IMR-90 (cell line): ENCODE measurements at regions not wholly inside any gene's neighbourhood (a gene's known extent, or its start where the extent isn't known, plus 50 kb on each side); places are given as distances from the start of the nearest gene placed in this dataset.

Experiments
- ATAC-seq: fragments of 200-7000 bp; cut with Tn5 transposase; 2 replicates; pipeline ENCODE4 v1.9.1; 2020; ENCODE audit warnings: low read depth, mild to moderate bottlenecking, moderate library complexity
- BruUV-seq: library from RNA; stranded (reverse); fragments of 400-500 nt; replicated peaks from 2 replicates; lab custom pipeline; 2021; lab: Mats Ljungman, UMichigan
- CTCF ChIA-PET: fragments of 300-600 bp; formaldehyde crosslinking; extraction: SDS; loops from one replicate; lab custom pipeline; 2021; ENCODE audit warnings: antibody characterized with exemption; lab: Yijun Ruan, JAX
- POLR2A ChIA-PET: fragments of 300-600 bp; sonication (Branson Sonifier 250); formaldehyde crosslinking; loops from one replicate; lab custom pipeline; 2022; ENCODE audit warnings: antibody characterized with exemption; ENCODE audit not compliant: unreplicated experiment; lab: Charles Lee
- DNase-seq: peaks from one replicate; pipeline ENCODE4 v3.0.0; 2013
- H2AFZ ChIP-seq: replicated peaks from 2 replicates; pipeline ENCODE3; 2013; ENCODE audit warnings: low read length, mild to moderate bottlenecking; ENCODE audit not compliant: poor library complexity
- H2AK5ac ChIP-seq: 2 replicates; pipeline ENCODE4 v1.6.1; 2013; ENCODE audit warnings: low read depth, low read length, inconsistent platforms
- H2AK9ac ChIP-seq: replicated peaks from 2 replicates; pipeline ENCODE3; 2013; ENCODE audit warnings: mild to moderate bottlenecking, low read depth, low read length, moderate library complexity; ENCODE audit not compliant: poor library complexity
- H2BK120ac ChIP-seq: 2 replicates; pipeline ENCODE4 v1.6.1; 2013; ENCODE audit warnings: low read depth, low read length, inconsistent platforms
- H2BK15ac ChIP-seq: 3 replicates; pipeline ENCODE4 v1.6.1; 2013; ENCODE audit warnings: low read depth, low read length, inconsistent platforms
- H2BK20ac ChIP-seq: 2 replicates; pipeline ENCODE4 v1.6.1; 2013; ENCODE audit warnings: low read depth, mild to moderate bottlenecking, inconsistent platforms, low read length, moderate library complexity
- H2BK5ac ChIP-seq: 2 replicates; pipeline ENCODE4 v1.6.1; 2013; ENCODE audit warnings: mild to moderate bottlenecking, low read depth, low read length, inconsistent platforms; ENCODE audit not compliant: poor library complexity, severe bottlenecking
- H3K14ac ChIP-seq: replicated peaks from 2 replicates; pipeline ENCODE4 v1.6.1; 2013; ENCODE audit warnings: low read depth, low read length, inconsistent platforms
- H3K18ac ChIP-seq: 2 replicates; pipeline ENCODE4 v1.6.1; 2013; ENCODE audit warnings: low read depth, low read length, control low read depth
- H3K23ac ChIP-seq: 2 replicates; pipeline ENCODE4 v1.6.1; 2013; ENCODE audit warnings: low read depth, low read length, inconsistent platforms
- H3K27ac ChIP-seq: 2 replicates; pipeline ENCODE4 v1.5.1; 2013; ENCODE audit warnings: mild to moderate bottlenecking, control low read depth, low read length; ENCODE audit not compliant: insufficient read depth
- H3K27me3 ChIP-seq: 2 replicates; pipeline ENCODE4 v1.6.1; 2013; ENCODE audit warnings: low read length; ENCODE audit not compliant: control insufficient read depth, insufficient read depth
- H3K36me3 ChIP-seq: 2 replicates; pipeline ENCODE4 v1.6.1; 2013; ENCODE audit warnings: low read length, mixed read lengths; ENCODE audit not compliant: control insufficient read depth, insufficient read depth
- H3K4ac ChIP-seq: 2 replicates; pipeline ENCODE4 v1.6.1; 2013; ENCODE audit warnings: low read depth, low read length, inconsistent platforms
- H3K4me1 ChIP-seq: 2 replicates; pipeline ENCODE4 v1.6.1; 2013; ENCODE audit warnings: low read length, mixed read lengths; ENCODE audit not compliant: control insufficient read depth, insufficient read depth
- H3K4me2 ChIP-seq: 2 replicates; pipeline ENCODE4 v1.6.1; 2013; ENCODE audit warnings: low read depth, mild to moderate bottlenecking, control low read depth, low read length, moderate library complexity
- H3K4me3 ChIP-seq: 2 replicates; pipeline ENCODE4 v1.5.1; 2013; ENCODE audit warnings: low read depth, mild to moderate bottlenecking, control low read depth, low read length, moderate library complexity; ENCODE audit not compliant: insufficient read depth
- H3K56ac ChIP-seq: 2 replicates; pipeline ENCODE4 v1.6.1; 2013; ENCODE audit warnings: low read length, inconsistent platforms; ENCODE audit not compliant: insufficient read depth; ENCODE audit errors: extremely low read depth
- H3K79me1 ChIP-seq, 2 experiments: 2 replicates each; pipeline ENCODE4 v1.6.1; 2013; ENCODE audit warnings: low read length in 2 of 2, inconsistent platforms in 1 of 2, low read depth in 1 of 2
- H3K9ac ChIP-seq: 2 replicates; pipeline ENCODE4 v1.6.1; 2013; ENCODE audit warnings: low read depth, low read length, control low read depth
- H3K9me1 ChIP-seq: 2 replicates; pipeline ENCODE4 v1.6.1; 2013; ENCODE audit warnings: low read length, inconsistent platforms; ENCODE audit not compliant: insufficient read depth
- H3K9me3 ChIP-seq: 2 replicates; pipeline ENCODE4 v1.6.1; 2013; ENCODE audit warnings: low read length; ENCODE audit not compliant: control insufficient read depth, insufficient read depth
- H4K20me1 ChIP-seq: 2 replicates; pipeline ENCODE4 v1.6.1; 2013; ENCODE audit warnings: low read length, inconsistent platforms; ENCODE audit not compliant: insufficient read depth
- H4K5ac ChIP-seq: 2 replicates; pipeline ENCODE4 v1.6.1; 2013; ENCODE audit warnings: mild to moderate bottlenecking, low read depth, low read length, control low read depth
- H4K8ac ChIP-seq, 2 experiments: 2 replicates each; pipeline ENCODE4 v1.6.1; 2013; ENCODE audit warnings: low read depth in 2 of 2, low read length in 2 of 2, control low read depth in 1 of 2, inconsistent platforms in 1 of 2
- H4K91ac ChIP-seq: 2 replicates; pipeline ENCODE4 v1.6.1; 2013; ENCODE audit warnings: low read depth, low read length, inconsistent platforms; ENCODE audit not compliant: insufficient read depth
- CHD1 ChIP-seq: IDR thresholded peaks from 2 replicates; pipeline ENCODE4 v1.6.1; 2012; ENCODE audit warnings: low read depth, low read length, improper control_type of control experiment
- FOS ChIP-seq: fragments of 150-350 bp; IDR thresholded peaks from 2 replicates; pipeline ENCODE4 v1.6.1; 2016; ENCODE audit warnings: low read depth, low read length
- MAFK ChIP-seq: IDR thresholded peaks from 2 replicates; pipeline ENCODE4 v1.6.1; 2012; ENCODE audit warnings: low read depth, low read length, improper control_type of control experiment
- MAZ ChIP-seq: IDR thresholded peaks from 2 replicates; pipeline ENCODE4 v1.6.1; 2012; ENCODE audit warnings: low read depth, mild to moderate bottlenecking, low read length, improper control_type of control experiment, moderate library complexity, borderline replicate concordance
- POLR2A ChIP-seq: IDR thresholded peaks from 2 replicates; pipeline ENCODE4 v1.6.1; 2012; ENCODE audit warnings: mild to moderate bottlenecking, low read depth, low read length
- RAD21 ChIP-seq: IDR thresholded peaks from 2 replicates; pipeline ENCODE4 v1.6.1; 2012; ENCODE audit warnings: low read length, improper control_type of control experiment
- RCOR1 ChIP-seq: IDR thresholded peaks from 2 replicates; pipeline ENCODE4 v1.6.1; 2012; ENCODE audit warnings: mild to moderate bottlenecking, low read length, improper control_type of control experiment; ENCODE audit not compliant: insufficient replicate concordance
- RFX5 ChIP-seq: IDR thresholded peaks from 2 replicates; pipeline ENCODE4 v1.8.0; 2012; ENCODE audit warnings: low read depth, mild to moderate bottlenecking, low read length, moderate library complexity
- SMC3 ChIP-seq: fragments of 150-350 bp; IDR thresholded peaks from 2 replicates; pipeline ENCODE4 v1.6.1; 2016; ENCODE audit warnings: low read depth, mild to moderate bottlenecking, antibody characterized with exemption, low read length, moderate library complexity
- WGBS, 2 experiments: methylation state at CpG; one replicate each; pipeline versions ENCODE4 v1.1.5 to v1.1.7; 2013; ENCODE audit warnings: missing lambda C conversion rate in 2 of 2; ENCODE audit not compliant: insufficient read length in 1 of 2; ENCODE audit errors: extremely low coverage in 2 of 2; 5-methylcytosine and 5-hydroxymethylcytosine counted together
- dilution Hi-C: fragments of 300-500 bp; cut with HindIII; formaldehyde crosslinking; loops from one replicate; pipeline ENCODE4 v1.14.3; 2018; ENCODE audit warnings: low sequenced_read_pairs; ENCODE audit not compliant: unreplicated experiment
- in situ Hi-C: fragments of 300-500 bp; cut with MboI; formaldehyde crosslinking; loops from 3 replicates; pipeline ENCODE4 v1.14.3; 2019; ENCODE audit warnings: low sequenced_read_pairs, inconsistent platforms, mixed read lengths
- intact Hi-C: fragments of 100-400 bp; cut with micrococcal nuclease; formaldehyde crosslinking; loops from 2 replicates; pipeline ENCODE4 v1.10.0; 2022
- TF ChIP-seq, protein P1 (sequence below): fragments of 150-350 bp; IDR thresholded peaks from 2 replicates; pipeline ENCODE4 v1.6.1; 2016; ENCODE audit warnings: low read depth, mild to moderate bottlenecking, low read length, moderate library complexity, borderline replicate concordance

DNA sequence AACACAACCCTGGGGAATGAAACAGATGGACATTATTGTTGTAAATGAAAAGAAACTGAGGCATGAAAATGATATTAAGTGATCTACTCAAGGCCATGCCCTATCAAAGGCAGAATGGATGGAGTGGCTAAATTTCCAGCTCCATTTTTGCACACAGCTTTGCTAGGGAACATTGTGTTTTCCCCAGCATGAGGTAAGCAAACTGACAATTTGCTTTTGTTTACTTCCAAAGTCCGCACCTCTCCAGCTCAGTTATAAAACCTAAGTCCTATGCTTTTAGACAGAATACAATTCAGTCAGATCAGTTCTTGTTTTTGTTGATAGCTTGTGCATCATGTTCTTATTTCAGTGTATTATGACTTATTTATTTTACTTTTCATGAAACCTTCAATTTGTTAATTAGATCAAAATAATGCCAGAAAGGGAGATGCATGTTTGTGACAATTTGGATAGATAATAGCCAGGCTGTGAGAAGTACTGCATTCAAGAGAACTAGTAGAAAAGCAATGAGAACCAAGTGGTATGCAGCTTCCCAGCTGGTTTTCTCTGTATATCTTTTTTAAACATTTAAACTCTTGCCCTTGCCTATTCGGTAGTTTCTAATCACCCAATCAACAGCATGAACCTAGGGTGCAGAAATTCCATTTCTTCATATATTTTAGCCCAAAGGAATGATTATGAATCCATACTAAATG is 380.8 kb downstream of the SPATA31D1 start:
- H4K91ac ChIP-seq, result no peak overlapping the region
- H4K20me1 ChIP-seq, result no peaks in the 10 kb centered on the region
- H2BK15ac ChIP-seq, result no peak overlapping the region
- H3K4me2 ChIP-seq, result no peak overlapping the region
- H3K27ac ChIP-seq, result no peak overlapping the region
- in situ Hi-C loops (no loop called here), dilution Hi-C loops (no loop called here), intact Hi-C loops (no loop called here)
- H2AFZ ChIP-seq, result no peak overlapping the region
- H3K23ac ChIP-seq, result no peak overlapping the region
- no peak overlapping the region for H2BK5ac ChIP-seq
- H2BK120ac ChIP-seq, result no peak overlapping the region
- H2AK5ac ChIP-seq, result no peak overlapping the region
- no peak overlapping the region for H3K56ac ChIP-seq
- no peaks in the 10 kb centered on the region for H3K9me3 ChIP-seq
- no peak overlapping the region for H2AK9ac ChIP-seq
- no peaks in the 10 kb centered on the region for H3K36me3 ChIP-seq
- ATAC-seq, result no peak
- TF ChIP-seq POLR2A (no peak), MAFK (no peak), RAD21 (no peak), SMC3 (no peak), FOS (no peak), MAZ (no peak), RFX5 (no peak), RCOR1 (no peak), CHD1 (no peak)
- TF ChIP-seq, protein P1, sequence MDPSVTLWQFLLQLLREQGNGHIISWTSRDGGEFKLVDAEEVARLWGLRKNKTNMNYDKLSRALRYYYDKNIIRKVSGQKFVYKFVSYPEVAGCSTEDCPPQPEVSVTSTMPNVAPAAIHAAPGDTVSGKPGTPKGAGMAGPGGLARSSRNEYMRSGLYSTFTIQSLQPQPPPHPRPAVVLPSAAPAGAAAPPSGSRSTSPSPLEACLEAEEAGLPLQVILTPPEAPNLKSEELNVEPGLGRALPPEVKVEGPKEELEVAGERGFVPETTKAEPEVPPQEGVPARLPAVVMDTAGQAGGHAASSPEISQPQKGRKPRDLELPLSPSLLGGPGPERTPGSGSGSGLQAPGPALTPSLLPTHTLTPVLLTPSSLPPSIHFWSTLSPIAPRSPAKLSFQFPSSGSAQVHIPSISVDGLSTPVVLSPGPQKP, result no peak
- H3K4me1 ChIP-seq, result no peaks in the 10 kb centered on the region
- H4K5ac ChIP-seq, result no peak overlapping the region
- no peak overlapping the region for H3K18ac ChIP-seq
- no peaks in the 10 kb centered on the region for H3K79me1 ChIP-seq
- no peak overlapping the region for H2BK20ac ChIP-seq
- ChIA-PET POLR2A (no interaction called here), CTCF (interaction anchor here (0.8 kb wide), 1 partner anchor 24 kb away, joined by 3 read pairs; no protein-coding TSS in a partner anchor)
- no peak overlapping the region for H3K4ac ChIP-seq
- no peaks in the 10 kb centered on the region for H3K27me3 ChIP-seq
- H4K8ac ChIP-seq, result no peak overlapping the region
- no peak for DNase-seq
- H3K4me3 ChIP-seq, result no peak overlapping the region
- no peak overlapping the region for H3K14ac ChIP-seq
- no CpG with 5 or more reads among the region's 2 CpGs for WGBS, 2 experiments
- H3K9ac ChIP-seq, result no peak overlapping the region
- no TSS peak for BruUV-seq
- H3K9me1 ChIP-seq, result no peaks in the 10 kb centered on the region
